Nephron progenitor cell (in vitro differentiated cells): ENCODE measurements at regions not wholly inside any gene's neighbourhood (a gene's known extent, or its start where the extent isn't known, plus 50 kb on each side); places are given as distances from the start of the nearest gene placed in this dataset.

Experiments
- DNase-seq: peaks from one replicate; pipeline ENCODE4 v3.0.0; 2021
- H3K27ac Mint-ChIP-seq: 2 replicates; pipeline ENCODE4 v1.8.0; 2021; ENCODE audit warnings: mild to moderate bottlenecking, moderate library complexity, mixed read lengths
- H3K27me3 Mint-ChIP-seq: 2 replicates; pipeline ENCODE4 v1.8.0; 2021; ENCODE audit warnings: mild to moderate bottlenecking, low read depth, mixed read lengths; ENCODE audit not compliant: poor library complexity
- H3K36me3 Mint-ChIP-seq: 2 replicates; pipeline ENCODE4 v1.8.0; 2021; ENCODE audit warnings: low read depth, mixed read lengths
- H3K4me1 Mint-ChIP-seq: 2 replicates; pipeline ENCODE4 v1.8.0; 2021; ENCODE audit warnings: mixed read lengths
- H3K4me3 Mint-ChIP-seq: 2 replicates; pipeline ENCODE4 v1.8.0; 2021; ENCODE audit warnings: mild to moderate bottlenecking, moderate library complexity, mixed read lengths
- H3K9me3 Mint-ChIP-seq: 2 replicates; pipeline ENCODE4 v1.8.0; 2021; ENCODE audit warnings: mild to moderate bottlenecking, moderate library complexity, mixed read lengths
- TF ChIP-seq, protein P1 (sequence below): fragments of 200-600 bp; sonication (generic); IDR thresholded peaks from 2 replicates; pipeline ENCODE4 v1.5.0; 2021; ENCODE audit warnings: antibody characterized with exemption

GRCh38 chr22:47653921-47654320 lies 891.5 kb downstream of the TBC1D22A start:
- H3K4me3 Mint-ChIP-seq, result no peak overlapping the region
- TF ChIP-seq, protein P1, sequence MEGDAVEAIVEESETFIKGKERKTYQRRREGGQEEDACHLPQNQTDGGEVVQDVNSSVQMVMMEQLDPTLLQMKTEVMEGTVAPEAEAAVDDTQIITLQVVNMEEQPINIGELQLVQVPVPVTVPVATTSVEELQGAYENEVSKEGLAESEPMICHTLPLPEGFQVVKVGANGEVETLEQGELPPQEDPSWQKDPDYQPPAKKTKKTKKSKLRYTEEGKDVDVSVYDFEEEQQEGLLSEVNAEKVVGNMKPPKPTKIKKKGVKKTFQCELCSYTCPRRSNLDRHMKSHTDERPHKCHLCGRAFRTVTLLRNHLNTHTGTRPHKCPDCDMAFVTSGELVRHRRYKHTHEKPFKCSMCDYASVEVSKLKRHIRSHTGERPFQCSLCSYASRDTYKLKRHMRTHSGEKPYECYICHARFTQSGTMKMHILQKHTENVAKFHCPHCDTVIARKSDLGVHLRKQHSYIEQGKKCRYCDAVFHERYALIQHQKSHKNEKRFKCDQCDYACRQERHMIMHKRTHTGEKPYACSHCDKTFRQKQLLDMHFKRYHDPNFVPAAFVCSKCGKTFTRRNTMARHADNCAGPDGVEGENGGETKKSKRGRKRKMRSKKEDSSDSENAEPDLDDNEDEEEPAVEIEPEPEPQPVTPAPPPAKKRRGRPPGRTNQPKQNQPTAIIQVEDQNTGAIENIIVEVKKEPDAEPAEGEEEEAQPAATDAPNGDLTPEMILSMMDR, result no peak
- H3K27ac Mint-ChIP-seq, result no peak overlapping the region
- no peak for DNase-seq
- no peaks in the 10 kb centered on the region for H3K36me3 Mint-ChIP-seq
- peaks cover 8% of the 10 kb centered on the region for H3K9me3 Mint-ChIP-seq
- H3K4me1 Mint-ChIP-seq, result no peaks in the 10 kb centered on the region
- H3K27me3 Mint-ChIP-seq, result peaks cover 2% of the 10 kb centered on the region

DNA sequence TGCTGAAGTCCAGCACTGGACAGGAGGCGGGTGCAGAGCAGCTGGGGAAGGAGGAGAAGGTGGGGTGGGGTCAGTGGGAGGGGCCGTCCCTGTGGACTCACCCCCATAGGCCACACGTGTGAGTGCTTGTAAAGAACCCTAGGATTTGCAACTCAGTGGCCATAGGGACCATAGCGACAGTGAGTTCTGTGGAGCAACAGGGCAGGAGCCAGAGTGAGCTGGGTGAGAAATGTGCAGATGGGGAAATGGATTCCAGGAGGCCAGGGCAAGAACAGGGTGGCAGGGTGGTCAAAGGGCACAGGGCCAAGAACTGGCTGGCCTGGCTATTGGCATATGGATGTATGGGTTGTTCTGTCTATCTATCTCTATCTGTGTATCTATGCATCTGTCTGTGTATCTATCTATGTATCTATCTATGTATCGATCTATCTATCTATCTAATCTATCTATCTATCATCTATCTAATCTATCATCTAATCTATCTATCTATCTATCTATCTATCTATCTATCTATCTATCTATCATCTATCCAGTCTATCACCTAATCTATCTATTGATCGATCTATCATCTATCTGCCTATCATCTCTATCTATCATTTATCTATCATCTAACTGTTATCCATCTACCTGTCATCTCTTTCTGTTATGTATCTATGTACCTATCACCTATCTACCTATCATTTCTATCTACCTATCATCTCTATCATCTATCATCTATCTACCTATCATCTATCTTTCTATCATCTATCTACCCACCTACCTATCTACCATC lies 889.0 kb downstream of the TBC1D22A start:
- Mint-ChIP-seq H3K4me3 (no peak overlapping the region), H3K27me3 (no peaks in the 10 kb centered on the region), H3K36me3 (no peaks in the 10 kb centered on the region), H3K9me3 (no peaks in the 10 kb centered on the region), H3K4me1 (no peaks in the 10 kb centered on the region), H3K27ac (no peak overlapping the region)
- TF ChIP-seq, protein P1, result no peak
- no peak for DNase-seq

GRCh38 chr22:47647720-47648119 lies 885.3 kb downstream of the TBC1D22A start:
- TF ChIP-seq, protein P1, result no peak
- no peaks in the 10 kb centered on the region for H3K36me3 Mint-ChIP-seq

GRCh38 chr22:47647181-47647580 lies 884.7 kb downstream of the TBC1D22A start:
- Mint-ChIP-seq H3K4me1 (no peaks in the 10 kb centered on the region), H3K9me3 (peaks cover 7% of the 10 kb centered on the region), H3K27me3 (no peaks in the 10 kb centered on the region), H3K4me3 (no peak overlapping the region), H3K27ac (no peak overlapping the region), H3K36me3 (no peaks in the 10 kb centered on the region)
- no peak for DNase-seq
- TF ChIP-seq, protein P1, result no peak

More at GRCh38 chr22:47647720-47648119, 885.3 kb downstream of the TBC1D22A start:
- no peak overlapping the region for H3K4me3 Mint-ChIP-seq
- H3K27me3 Mint-ChIP-seq, result no peaks in the 10 kb centered on the region
- no peak overlapping the region for H3K27ac Mint-ChIP-seq
- peaks cover 7% of the 10 kb centered on the region for H3K9me3 Mint-ChIP-seq
- H3K4me1 Mint-ChIP-seq, result no peaks in the 10 kb centered on the region
- no peak for DNase-seq

DNA sequence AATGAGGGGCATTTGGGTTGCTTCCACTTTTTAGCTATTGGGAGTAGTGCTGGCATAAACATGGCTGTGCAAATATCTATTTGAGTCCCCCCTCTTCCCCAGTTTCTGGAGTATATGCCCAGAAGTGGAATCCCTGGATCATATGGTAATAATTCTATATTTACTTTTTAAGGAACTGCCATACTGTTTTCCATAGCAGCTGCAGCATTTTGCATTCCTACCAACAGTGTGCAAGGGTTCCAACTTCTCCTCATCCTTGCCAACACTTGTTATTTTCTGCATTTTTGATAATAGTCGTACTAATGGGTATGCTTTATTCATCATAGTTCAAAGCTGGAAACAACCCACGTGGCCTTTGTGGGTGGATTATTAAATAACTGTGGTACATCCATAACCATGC lies 883.5 kb downstream of the TBC1D22A start:
- H3K36me3 Mint-ChIP-seq, result no peaks in the 10 kb centered on the region
- no peak overlapping the region for H3K27ac Mint-ChIP-seq
- no peaks in the 10 kb centered on the region for H3K4me1 Mint-ChIP-seq
- H3K9me3 Mint-ChIP-seq, result peaks cover 7% of the 10 kb centered on the region
- no peaks in the 10 kb centered on the region for H3K27me3 Mint-ChIP-seq
- H3K4me3 Mint-ChIP-seq, result no peak overlapping the region
- TF ChIP-seq, protein P1, result no peak
- no peak for DNase-seq

- Mint-ChIP-seq H3K27ac (no peak overlapping the region), H3K36me3 (no peaks in the 10 kb centered on the region), H3K9me3 (peaks cover 7% of the 10 kb centered on the region), H3K4me3 (no peak overlapping the region), H3K27me3 (no peaks in the 10 kb centered on the region), H3K4me1 (no peaks in the 10 kb centered on the region)
- TF ChIP-seq, protein P1, result no peak
- no peak for DNase-seq
Measured at GRCh38 chr22:47645450-47645914, 883.0 kb downstream of the TBC1D22A start.
